Transverse colon (tissue), 4 donors: ENCODE measurements at regions not wholly inside any gene's neighbourhood (a gene's known extent, or its start where the extent isn't known, plus 50 kb on each side); places are given as distances from the start of the nearest gene placed in this dataset.
A peak's percentile ranks its signal among the peaks of the same experiment; 100 is the strongest.

Source experiments
- DNase-seq: peaks from one replicate; pipeline ENCODE4 v3.0.0-alpha.2; 2019
- H3K27ac ChIP-seq, 4 donors: fragments of 200-600 bp; sonication (generic); 2 replicates each; pipeline ENCODE4 v1.5.1; 2016 to 2018; ENCODE audit warnings: inconsistent platforms in 4 of 4
- H3K27me3 ChIP-seq: fragments of 200-600 bp; sonication (generic); 2 replicates; pipeline ENCODE4 v1.5.1; 2017; ENCODE audit warnings: inconsistent platforms
- H3K36me3 ChIP-seq, 4 donors: fragments of 200-600 bp; sonication (generic); 2 replicates each; pipeline ENCODE4 v1.5.1; 2017 to 2019; ENCODE audit warnings: inconsistent platforms in 4 of 4
- H3K4me1 ChIP-seq, 4 donors: fragments of 200-600 bp; sonication (generic); 2 replicates each; pipeline ENCODE4 v1.5.1; 2017 to 2020; ENCODE audit warnings: inconsistent platforms in 4 of 4
- H3K4me3 ChIP-seq, 4 donors: fragments of 200-600 bp; sonication (generic); 1 replicate in 1 of 4; 2 replicates in 3 of 4; pipeline versions ENCODE4 v1.5.1 to v1.6.1; 2017 to 2019; ENCODE audit warnings: inconsistent platforms in 4 of 4
- H3K9me3 ChIP-seq, 2 donors: fragments of 200-600 bp; sonication (generic); 2 replicates each; pipeline ENCODE4 v1.5.1; 2017 to 2019; ENCODE audit warnings: inconsistent platforms in 2 of 2
- CTCF ChIP-seq, 5 experiments: fragments of 200-600 bp in 3 of 5; fragments of 450-650 bp in 2 of 5; sonication (generic) in 3 of 5; IDR thresholded peaks; 1 replicate in 2 of 5; 2 replicates in 3 of 5; pipeline ENCODE4 v1.5.1; 2016 to 2017; ENCODE audit warnings: antibody characterized with exemption in 5 of 5, inconsistent platforms in 3 of 5, mild to moderate bottlenecking in 2 of 5, moderate library complexity in 1 of 5
- EP300 ChIP-seq: sonication (generic); formaldehyde crosslinking; IDR thresholded peaks from one replicate; pipeline ENCODE4 v1.6.1; 2017; ENCODE audit warnings: antibody characterized with exemption, low read depth
- POLR2A ChIP-seq: fragments of 450-650 bp; IDR thresholded peaks from one replicate; pipeline ENCODE4 v1.6.1; 2016; ENCODE audit warnings: antibody characterized with exemption, mild to moderate bottlenecking, moderate library complexity
- POLR2AphosphoS5 ChIP-seq, 3 donors: sonication (generic); formaldehyde crosslinking; IDR thresholded peaks; one replicate each; pipeline ENCODE4 v1.6.1; 2016; ENCODE audit warnings: antibody characterized with exemption in 3 of 3
- WGBS, 2 donors: methylation state at CpG; one replicate each; pipeline ENCODE4 v1.1.5; 2018; ENCODE audit warnings: low coverage in 1 of 2; 5-methylcytosine and 5-hydroxymethylcytosine counted together
- in situ Hi-C, 4 donors: fragments of 200-750 bp; cut with MboI; loops; one replicate each; pipeline versions ENCODE4 v1.15.0 to v1.15.1; 2017; ENCODE audit warnings: low sequenced_read_pairs in 3 of 4, low pct_ligation_motif_present in 1 of 4, low pct_unique_long_range_greater_than_20kb in 1 of 4
- intact Hi-C: fragments of 100-400 bp; cut with DNase I; formaldehyde crosslinking; loops from one replicate; pipeline ENCODE4 v1.15.1; 2023; ENCODE audit warnings: low total_unique reads

GRCh38 chr9:134214386-134214765, 50.0 kb upstream of the RNU6ATAC start:
- no peaks in the 10 kb centered on the region for H3K36me3 ChIP-seq
- H3K9me3 ChIP-seq, result no peaks in the 10 kb centered on the region
- DNase-seq, result no peak
- 74% methylated on average over 4 of the region's 6 CpGs; no CpG with 5 or more reads in 1 of the 2 donors for WGBS, 2 donors
- in situ Hi-C loops (no loop called here), intact Hi-C loops (no loop called here)
- no peaks in the 10 kb centered on the region for H3K27me3 ChIP-seq
- H3K4me1 ChIP-seq, result peaks cover 0 to 11% (median 5%) of the 10 kb centered on the region in 4 donors
- no peak for TF ChIP-seq CTCF (IDR thresholded peaks at IDR 0.05)
- TF ChIP-seq EP300, result no peak
- no peak for TF ChIP-seq POLR2A
- TF ChIP-seq POLR2AphosphoS5 (IDR thresholded peaks at IDR 0.05), result no peak
- H3K4me3 ChIP-seq, result no peak overlapping the region
- H3K27ac ChIP-seq, result peak overlapping the region; percentile 67 to 80 (median 74)

- in situ Hi-C loops, result no loop called here
- H3K36me3 ChIP-seq, result no peaks in the 10 kb centered on the region
These were observed 50.5 kb upstream of the RNU6ATAC start for GRCh38 chr9:134214766-134215419.

GRCh38 chr9:134215420-134215698, 51.0 kb upstream of the RNU6ATAC start:
- TF ChIP-seq POLR2A (no peak), POLR2AphosphoS5 (IDR thresholded peaks at IDR 0.05) (no peak), CTCF (IDR thresholded peaks at IDR 0.05) (no peak), EP300 (no peak)
- Histone ChIP-seq H3K36me3 (no peaks in the 10 kb centered on the region), H3K4me3 (no peak overlapping the region), H3K4me1 (peaks cover 0 to 11% (median 5%) of the 10 kb centered on the region in 4 donors), H3K9me3 (no peaks in the 10 kb centered on the region), H3K27me3 (no peaks in the 10 kb centered on the region), H3K27ac (peak overlapping the region; percentile 67 to 80 (median 74))
- intact Hi-C loops, result no loop called here
- no peak for DNase-seq
- in situ Hi-C loops, result no loop called here
- 69% methylated on average over 7 of the region's 7 CpGs; no CpG with 5 or more reads in 1 of the 2 donors for WGBS, 2 donors

More at GRCh38 chr9:134214766-134215419, 50.5 kb upstream of the RNU6ATAC start:
- Histone ChIP-seq H3K4me1 (peaks cover 0 to 11% (median 5%) of the 10 kb centered on the region in 4 donors), H3K9me3 (no peaks in the 10 kb centered on the region), H3K4me3 (no peak overlapping the region), H3K27ac (peak overlapping the region; percentile 67 to 80 (median 74)), H3K27me3 (no peaks in the 10 kb centered on the region)
- no peak for DNase-seq
- TF ChIP-seq POLR2A (no peak), EP300 (no peak), POLR2AphosphoS5 (IDR thresholded peaks at IDR 0.05) (no peak), CTCF (IDR thresholded peaks at IDR 0.05) (no peak)
- 79% methylated on average over 17 of the region's 22 CpGs; no CpG with 5 or more reads in 1 of the 2 donors for WGBS, 2 donors
- intact Hi-C loops, result no loop called here

GRCh38 chr9:134215699-134216448, 51.5 kb upstream of the RNU6ATAC start:
- Histone ChIP-seq H3K27ac (peak overlapping the region; percentile 67 to 80 (median 74)), H3K4me1 (peaks cover 0 to 11% (median 5%) of the 10 kb centered on the region in 4 donors), H3K27me3 (no peaks in the 10 kb centered on the region), H3K36me3 (no peaks in the 10 kb centered on the region), H3K9me3 (no peaks in the 10 kb centered on the region), H3K4me3 (no peak overlapping the region)
- in situ Hi-C loops, result no loop called here
- intact Hi-C loops, result no loop called here
- 77% methylated on average over 32 of the region's 32 CpGs; no CpG with 5 or more reads in 1 of the 2 donors for WGBS, 2 donors
- no peak for DNase-seq
- TF ChIP-seq POLR2A (no peak), EP300 (no peak), POLR2AphosphoS5 (IDR thresholded peaks at IDR 0.05) (no peak), CTCF (IDR thresholded peaks at IDR 0.05) (no peak)
